ENCODE measurements at regions not wholly inside any gene's neighbourhood (a gene's known extent, or its start where the extent isn't known, plus 50 kb on each side); places are given as distances from the start of the nearest gene placed in this dataset.

GRCh38 chr5:135181653-135182052 is 147.6 kb upstream of the PITX1 start:
- no peaks in the 10 kb centered on the region for H3K27me3 ChIP-seq (replicated peaks)
- in situ Hi-C loops (cut with HindIII; ENCODE audit: low pct_ligation_motif_present, low sequenced_read_pairs), result no loop called here
- TF ChIP-seq, protein P1, sequence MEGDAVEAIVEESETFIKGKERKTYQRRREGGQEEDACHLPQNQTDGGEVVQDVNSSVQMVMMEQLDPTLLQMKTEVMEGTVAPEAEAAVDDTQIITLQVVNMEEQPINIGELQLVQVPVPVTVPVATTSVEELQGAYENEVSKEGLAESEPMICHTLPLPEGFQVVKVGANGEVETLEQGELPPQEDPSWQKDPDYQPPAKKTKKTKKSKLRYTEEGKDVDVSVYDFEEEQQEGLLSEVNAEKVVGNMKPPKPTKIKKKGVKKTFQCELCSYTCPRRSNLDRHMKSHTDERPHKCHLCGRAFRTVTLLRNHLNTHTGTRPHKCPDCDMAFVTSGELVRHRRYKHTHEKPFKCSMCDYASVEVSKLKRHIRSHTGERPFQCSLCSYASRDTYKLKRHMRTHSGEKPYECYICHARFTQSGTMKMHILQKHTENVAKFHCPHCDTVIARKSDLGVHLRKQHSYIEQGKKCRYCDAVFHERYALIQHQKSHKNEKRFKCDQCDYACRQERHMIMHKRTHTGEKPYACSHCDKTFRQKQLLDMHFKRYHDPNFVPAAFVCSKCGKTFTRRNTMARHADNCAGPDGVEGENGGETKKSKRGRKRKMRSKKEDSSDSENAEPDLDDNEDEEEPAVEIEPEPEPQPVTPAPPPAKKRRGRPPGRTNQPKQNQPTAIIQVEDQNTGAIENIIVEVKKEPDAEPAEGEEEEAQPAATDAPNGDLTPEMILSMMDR (IDR thresholded peaks at IDR 0.05; ENCODE audit: low read depth, low read length, missing control alignments), result peak; percentile 9

GRCh38 chr5:135179308-135179980 is 145.4 kb upstream of the PITX1 start:
- no peak overlapping the region for H3K27ac ChIP-seq
- TF ChIP-seq, protein P1 (IDR thresholded peaks at IDR 0.05; ENCODE audit: low read depth, low read length, missing control alignments), result peak; percentile 31
- DNase-seq, result no peak
- H3K27me3 ChIP-seq (replicated peaks), result no peaks in the 10 kb centered on the region
- no peak overlapping the region for H3K4me3 ChIP-seq (ENCODE audit: low read depth, low read length)
- no peaks in the 10 kb centered on the region for H3K36me3 ChIP-seq (replicated peaks)
- in situ Hi-C loops (cut with HindIII; ENCODE audit: low pct_ligation_motif_present, low sequenced_read_pairs), result no loop called here

More at GRCh38 chr5:135181653-135182052, 147.6 kb upstream of the PITX1 start:
- no peak for DNase-seq
- Histone ChIP-seq H3K27ac (no peak overlapping the region), H3K4me3 (ENCODE audit: low read depth, low read length) (no peak overlapping the region), H3K36me3 (replicated peaks) (no peaks in the 10 kb centered on the region)

DNA sequence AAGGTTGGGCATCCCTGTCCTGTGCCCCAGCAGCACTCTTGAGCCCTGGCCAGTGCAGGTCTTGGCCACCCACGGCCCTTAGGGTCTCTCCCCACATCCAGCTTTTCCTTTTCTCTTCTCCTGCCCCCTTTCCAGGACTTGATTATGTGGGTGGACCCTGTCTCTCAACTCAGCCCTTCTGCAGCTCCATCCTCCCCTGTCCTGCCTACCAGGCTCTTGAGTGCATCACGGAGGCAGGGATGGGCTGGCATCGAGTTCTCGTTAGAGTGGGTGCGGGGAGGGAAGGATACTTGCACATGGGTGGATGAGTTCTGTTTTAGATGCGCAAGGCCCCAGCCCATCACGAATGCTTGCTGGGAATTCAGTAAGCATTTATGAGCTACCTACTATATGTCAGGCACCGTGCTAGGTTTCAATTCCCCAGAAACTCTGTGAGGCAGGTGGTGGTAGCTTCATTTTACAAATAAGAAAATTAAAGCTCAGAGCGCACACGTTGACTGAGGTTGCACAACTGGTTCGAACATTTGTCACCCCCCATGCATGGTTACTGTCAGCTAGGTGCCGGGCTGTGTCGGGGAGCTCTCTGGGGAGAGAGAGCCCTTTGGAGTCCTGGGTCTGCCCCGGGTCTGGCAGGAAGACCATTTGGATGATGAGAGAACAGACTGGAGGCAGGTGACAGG is 144.6 kb upstream of the PITX1 start:
- H3K36me3 ChIP-seq (replicated peaks), result no peaks in the 10 kb centered on the region
- DNase-seq, result no peak
- TF ChIP-seq, protein P1 (IDR thresholded peaks at IDR 0.05; ENCODE audit: low read depth, low read length, missing control alignments), result no peak
- H3K27ac ChIP-seq, result no peak overlapping the region
- no peak overlapping the region for H3K4me3 ChIP-seq (ENCODE audit: low read depth, low read length)
- H3K27me3 ChIP-seq (replicated peaks), result no peaks in the 10 kb centered on the region
- in situ Hi-C loops (cut with HindIII; ENCODE audit: low pct_ligation_motif_present, low sequenced_read_pairs), result no loop called here

GRCh38 chr5:135177591-135177990 is 143.6 kb upstream of the PITX1 start:
- H3K27me3 ChIP-seq (replicated peaks), result peaks cover 3% of the 10 kb centered on the region
- TF ChIP-seq, protein P1 (IDR thresholded peaks at IDR 0.05; ENCODE audit: low read depth, low read length, missing control alignments), result no peak
- no peaks in the 10 kb centered on the region for H3K36me3 ChIP-seq (replicated peaks)
- no peak overlapping the region for H3K27ac ChIP-seq
- in situ Hi-C loops (cut with HindIII; ENCODE audit: low pct_ligation_motif_present, low sequenced_read_pairs), result no loop called here
- DNase-seq, result no peak
- H3K4me3 ChIP-seq (ENCODE audit: low read depth, low read length), result no peak overlapping the region

DNA sequence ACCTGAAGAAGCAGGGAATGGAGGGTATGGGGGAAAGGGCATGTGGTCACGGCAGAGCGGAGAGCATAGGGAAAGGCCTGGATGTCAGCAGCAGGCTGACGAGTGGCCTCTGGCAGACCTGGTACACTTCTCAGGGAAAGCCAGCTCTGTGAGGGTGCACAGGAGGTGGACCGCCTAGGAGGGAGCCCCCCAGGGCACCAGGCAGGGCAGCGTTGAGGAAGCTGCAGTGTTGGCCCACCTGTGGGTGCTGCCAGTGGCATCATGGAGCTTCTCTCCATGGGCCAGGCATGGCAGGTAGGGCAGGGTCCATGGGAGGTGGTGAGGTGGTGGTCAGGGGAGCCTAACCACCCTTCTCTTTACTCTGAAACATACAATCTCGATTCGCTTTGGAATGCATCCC is 143.0 kb upstream of the PITX1 start:
- in situ Hi-C loops (cut with HindIII; ENCODE audit: low pct_ligation_motif_present, low sequenced_read_pairs), result no loop called here
- H3K36me3 ChIP-seq (replicated peaks), result no peaks in the 10 kb centered on the region
- no peak for DNase-seq
- H3K27ac ChIP-seq, result no peak overlapping the region
- TF ChIP-seq, protein P1 (IDR thresholded peaks at IDR 0.05; ENCODE audit: low read depth, low read length, missing control alignments), result no peak
- H3K4me3 ChIP-seq (ENCODE audit: low read depth, low read length), result no peak overlapping the region
- peaks cover 7% of the 10 kb centered on the region for H3K27me3 ChIP-seq (replicated peaks)

Measured in brain microvascular endothelial cell (primary cell).